Body of pancreas (tissue), 4 donors: ENCODE measurements at regions not wholly inside any gene's neighbourhood (a gene's known extent, or its start where the extent isn't known, plus 50 kb on each side); places are given as distances from the start of the nearest gene placed in this dataset.

Source experiments
- ATAC-seq: fragments of 150-250 bp; one replicate; pipeline ENCODE4 v1.9.1; 2016
- DNase-seq, 4 donors: peaks; one replicate each; pipeline ENCODE4 v3.0.0-alpha.2; 2019
- H3K27ac ChIP-seq, 4 donors: fragments of 200-600 bp; sonication (generic); 1 replicate in 3 of 4; 2 replicates in 1 of 4; pipeline versions ENCODE4 v1.5.1 to v1.6.1; 2016 to 2019; ENCODE audit warnings: mild to moderate bottlenecking in 1 of 4, mixed read lengths in 1 of 4, moderate library complexity in 1 of 4
- H3K27me3 ChIP-seq, 2 donors: fragments of 200-600 bp; sonication (generic); one replicate each; pipeline ENCODE4 v1.6.0; 2016; ENCODE audit warnings: mild to moderate bottlenecking in 1 of 2
- H3K36me3 ChIP-seq, 2 donors: fragments of 200-600 bp; sonication (generic); replicated peaks in 1 of 2; 2 replicates each; pipeline ENCODE4 v1.5.1; 2016; ENCODE audit warnings: low read depth in 2 of 2; ENCODE audit not compliant: insufficient read depth in 1 of 2
- H3K4me1 ChIP-seq: fragments of 200-600 bp; sonication (generic); one replicate; pipeline ENCODE4 v1.6.0; 2016
- H3K4me3 ChIP-seq, 2 donors: fragments of 200-600 bp; sonication (generic); 1 replicate in 1 of 2; 2 replicates in 1 of 2; pipeline ENCODE4 v1.5.1; 2016 to 2019
- H3K9me3 ChIP-seq, 3 donors: fragments of 200-600 bp; sonication (generic); 1 replicate in 2 of 3; 2 replicates in 1 of 3; pipeline ENCODE4 v1.5.1; 2016
- POLR2A ChIP-seq, 3 donors: fragments of 450-650 bp; IDR thresholded peaks; one replicate each; pipeline ENCODE4 v1.6.1; 2016; ENCODE audit warnings: antibody characterized with exemption in 3 of 3, mild to moderate bottlenecking in 2 of 3
- WGBS, 2 donors: methylation state at CpG; one replicate each; pipeline ENCODE4 v1.1.5; 2017; 5-methylcytosine and 5-hydroxymethylcytosine counted together
- intact Hi-C: fragments of 100-400 bp; cut with DNase I; formaldehyde crosslinking; loops from one replicate; pipeline ENCODE4 v1.15.1; 2023
- TF ChIP-seq, protein P1 (sequence below), 7 experiments: fragments of 450-650 bp in 4 of 7; fragments of 200-600 bp in 3 of 7; sonication (generic) in 3 of 7; IDR thresholded peaks; one replicate each; pipeline ENCODE4 v1.5.1; 2016 to 2019; ENCODE audit warnings: antibody characterized with exemption in 7 of 7

DNA sequence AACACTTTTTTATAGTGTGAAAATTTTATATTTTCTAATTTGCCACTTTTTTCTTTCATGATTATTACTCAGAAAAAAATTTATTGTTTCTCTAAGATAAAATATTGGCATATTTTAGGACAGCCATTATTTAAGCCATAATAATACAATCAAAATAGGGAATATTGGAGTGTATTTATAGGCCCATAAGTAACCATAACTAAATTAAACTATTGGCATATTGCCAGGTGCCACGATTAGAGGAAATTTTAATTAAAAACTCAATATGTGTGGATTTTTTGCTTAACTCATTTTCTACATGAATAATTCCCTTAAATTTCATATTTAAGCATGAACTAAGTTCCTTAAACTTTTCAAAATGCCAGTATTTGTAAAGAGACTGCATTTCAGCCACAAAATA lies 587.8 kb downstream of the IPMK start:
- Histone ChIP-seq H3K4me3 (no peak overlapping the region), H3K9me3 (no peaks in the 10 kb centered on the region), H3K27me3 (no peaks in the 10 kb centered on the region), H3K27ac (no peak overlapping the region), H3K4me1 (no peaks in the 10 kb centered on the region), H3K36me3 (no peaks in the 10 kb centered on the region)
- intact Hi-C loops, result no loop called here
- TF ChIP-seq, protein P1, sequence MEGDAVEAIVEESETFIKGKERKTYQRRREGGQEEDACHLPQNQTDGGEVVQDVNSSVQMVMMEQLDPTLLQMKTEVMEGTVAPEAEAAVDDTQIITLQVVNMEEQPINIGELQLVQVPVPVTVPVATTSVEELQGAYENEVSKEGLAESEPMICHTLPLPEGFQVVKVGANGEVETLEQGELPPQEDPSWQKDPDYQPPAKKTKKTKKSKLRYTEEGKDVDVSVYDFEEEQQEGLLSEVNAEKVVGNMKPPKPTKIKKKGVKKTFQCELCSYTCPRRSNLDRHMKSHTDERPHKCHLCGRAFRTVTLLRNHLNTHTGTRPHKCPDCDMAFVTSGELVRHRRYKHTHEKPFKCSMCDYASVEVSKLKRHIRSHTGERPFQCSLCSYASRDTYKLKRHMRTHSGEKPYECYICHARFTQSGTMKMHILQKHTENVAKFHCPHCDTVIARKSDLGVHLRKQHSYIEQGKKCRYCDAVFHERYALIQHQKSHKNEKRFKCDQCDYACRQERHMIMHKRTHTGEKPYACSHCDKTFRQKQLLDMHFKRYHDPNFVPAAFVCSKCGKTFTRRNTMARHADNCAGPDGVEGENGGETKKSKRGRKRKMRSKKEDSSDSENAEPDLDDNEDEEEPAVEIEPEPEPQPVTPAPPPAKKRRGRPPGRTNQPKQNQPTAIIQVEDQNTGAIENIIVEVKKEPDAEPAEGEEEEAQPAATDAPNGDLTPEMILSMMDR (IDR thresholded peaks at IDR 0.05), result no peak
- TF ChIP-seq POLR2A (IDR thresholded peaks at IDR 0.05), result no peak
- ATAC-seq, result no peak
- DNase-seq, result no peak
- 79 to 90% methylated on average over 1 of the region's 1 CpG for WGBS, 2 donors

DNA sequence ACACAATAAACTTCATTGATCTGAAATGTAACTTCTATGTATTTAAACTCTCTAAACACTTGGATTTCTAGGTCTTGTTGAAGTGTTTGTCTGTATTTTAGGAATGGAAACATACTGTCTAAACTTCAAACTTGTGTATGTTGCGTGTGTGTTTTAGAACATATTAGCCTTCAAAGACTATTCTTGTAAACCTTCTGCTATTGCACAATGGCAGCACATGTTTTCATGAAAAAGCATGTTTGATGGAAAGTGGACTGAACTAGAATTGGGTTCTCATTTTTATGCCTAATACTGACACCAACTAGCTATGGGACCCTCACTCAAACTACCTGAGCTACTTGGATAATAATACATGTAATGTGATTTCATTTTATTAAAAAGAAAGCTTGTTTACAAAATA lies 592.6 kb downstream of the IPMK start:
- Histone ChIP-seq H3K27me3 (no peaks in the 10 kb centered on the region), H3K27ac (no peak overlapping the region), H3K4me3 (no peak overlapping the region), H3K4me1 (no peaks in the 10 kb centered on the region), H3K9me3 (no peaks in the 10 kb centered on the region), H3K36me3 (no peaks in the 10 kb centered on the region)
- TF ChIP-seq POLR2A (IDR thresholded peaks at IDR 0.05), result no peak
- TF ChIP-seq, protein P1 (IDR thresholded peaks at IDR 0.05), result no peak
- intact Hi-C loops, result no loop called here
- DNase-seq, result no peak
- WGBS, 2 donors, result 79 to 92% methylated on average over 1 of the region's 1 CpG
- no peak for ATAC-seq

- intact Hi-C loops, result no loop called here
- no peak for TF ChIP-seq POLR2A (IDR thresholded peaks at IDR 0.05)
- TF ChIP-seq, protein P1 (IDR thresholded peaks at IDR 0.05), result no peak
These were observed 594.2 kb downstream of the IPMK start for GRCh38 chr10:57673446-57673960.

GRCh38 chr10:57664815-57665214 lies 602.9 kb downstream of the IPMK start:
- Histone ChIP-seq H3K4me1 (no peaks in the 10 kb centered on the region), H3K36me3 (no peaks in the 10 kb centered on the region), H3K27ac (no peak overlapping the region), H3K27me3 (no peaks in the 10 kb centered on the region), H3K9me3 (no peaks in the 10 kb centered on the region), H3K4me3 (no peak overlapping the region)
- DNase-seq, result no peak
- ATAC-seq, result no peak
- WGBS, 2 donors, result 47 to 63% methylated on average over 3 of the region's 3 CpGs
- TF ChIP-seq, protein P1 (IDR thresholded peaks at IDR 0.05), result no peak
- no peak for TF ChIP-seq POLR2A (IDR thresholded peaks at IDR 0.05)
- intact Hi-C loops, result no loop called here

More at GRCh38 chr10:57673446-57673960, 594.2 kb downstream of the IPMK start:
- no peaks in the 10 kb centered on the region for H3K9me3 ChIP-seq
- H3K27me3 ChIP-seq, result no peaks in the 10 kb centered on the region
- H3K4me1 ChIP-seq, result no peaks in the 10 kb centered on the region
- no peaks in the 10 kb centered on the region for H3K36me3 ChIP-seq
- H3K27ac ChIP-seq, result no peak overlapping the region
- ATAC-seq, result no peak
- no peak for DNase-seq
- 51 to 60% methylated on average over 2 of the region's 2 CpGs for WGBS, 2 donors
- H3K4me3 ChIP-seq, result no peak overlapping the region

DNA sequence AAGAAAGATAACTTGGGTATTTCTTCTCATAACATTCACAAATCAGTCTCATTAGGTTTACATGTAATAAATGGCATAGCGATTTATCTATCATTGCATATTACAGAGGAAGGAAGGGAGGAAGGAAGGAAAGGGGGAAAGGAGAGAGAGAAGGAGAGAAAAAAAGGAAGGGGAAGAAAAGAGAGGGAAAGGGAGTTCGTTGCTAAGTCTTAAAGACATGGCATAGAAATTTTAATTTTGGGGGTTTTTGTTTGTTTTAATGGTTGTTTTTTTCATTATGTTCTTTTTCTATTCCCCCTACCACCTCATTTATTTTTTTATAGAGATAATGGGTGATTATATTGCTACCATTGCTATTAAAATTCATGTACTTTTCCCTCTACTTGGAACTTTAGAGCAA lies 604.3 kb downstream of the IPMK start:
- Histone ChIP-seq H3K27me3 (no peaks in the 10 kb centered on the region), H3K36me3 (no peaks in the 10 kb centered on the region), H3K9me3 (no peaks in the 10 kb centered on the region), H3K27ac (no peak overlapping the region), H3K4me1 (no peaks in the 10 kb centered on the region), H3K4me3 (no peak overlapping the region)
- intact Hi-C loops, result no loop called here
- ATAC-seq (no peak), DNase-seq (no peak)
- no peak for TF ChIP-seq POLR2A (IDR thresholded peaks at IDR 0.05)
- WGBS, 2 donors, result 52 to 57% methylated on average over 2 of the region's 2 CpGs
